Psoas muscle (tissue), 7 donors: ENCODE measurements at regions not wholly inside any gene's neighbourhood (a gene's known extent, or its start where the extent isn't known, plus 50 kb on each side); places are given as distances from the start of the nearest gene placed in this dataset.

Source experiments
- ATAC-seq, 4 donors: fragments of 200-7000 bp; cut with Tn5 transposase; one replicate each; pipeline ENCODE4 v1.9.1; 2020; ENCODE audit warnings: moderate library complexity in 3 of 4, mild to moderate bottlenecking in 2 of 4
- DNase-seq, 2 donors: peaks; one replicate each; pipeline ENCODE4 v3.0.0-alpha.2; 2020
- H3K27ac ChIP-seq: fragments of 200-600 bp; one replicate; pipeline ENCODE4 v1.8.0; 2022
- H3K27me3 ChIP-seq, 3 donors: fragments of 200-600 bp in 1 of 3; one replicate each; pipeline versions ENCODE4 v1.6.1 to v1.8.0; 2013 to 2022; ENCODE audit warnings: low read length in 2 of 3, mild to moderate bottlenecking in 2 of 3, moderate library complexity in 1 of 3; ENCODE audit not compliant: insufficient read depth in 3 of 3
- H3K36me3 ChIP-seq, 2 donors: fragments of 200-600 bp in 1 of 2; one replicate each; pipeline versions ENCODE4 v1.6.1 to v1.8.0; 2013 to 2022; ENCODE audit warnings: low read depth in 1 of 2, mild to moderate bottlenecking in 1 of 2, moderate library complexity in 1 of 2; ENCODE audit not compliant: insufficient read depth in 1 of 2
- H3K4me1 ChIP-seq: fragments of 200-600 bp; one replicate; pipeline ENCODE4 v1.8.0; 2022
- H3K4me3 ChIP-seq: fragments of 200-600 bp; one replicate; pipeline ENCODE4 v1.8.0; 2022; ENCODE audit warnings: mild to moderate bottlenecking
- H3K9me3 ChIP-seq: fragments of 200-600 bp; one replicate; pipeline ENCODE4 v1.8.0; 2022
- CTCF ChIP-seq: fragments of 200-600 bp; IDR thresholded peaks from one replicate; pipeline ENCODE4 v1.8.0; 2022; ENCODE audit warnings: antibody characterized with exemption
- WGBS, 3 donors: extraction: QIAGEN DNeasy Blood & Tissue Kit; methylation state at CpG; one replicate each; pipeline versions ENCODE4 v1.1.6 to v1.1.7; 2013; 5-methylcytosine and 5-hydroxymethylcytosine counted together
- intact Hi-C, 2 donors: fragments of 100-400 bp; cut with DNase I; formaldehyde crosslinking; loops; one replicate each; pipeline versions ENCODE4 v1.11.0 to v1.14.2; 2022
- donor health status: healthy with polysubstance abuse.
- donor health status: DM: no; HTN: no; CAD: no; lungs with moderate emphysema.
- donor health status: Bipolar disorder and iron deficiency.
- donor health status: healthy.
- donor health status: DM: yes; HTN: yes; CAD: no.
- donor health status: DM: no; HTN: no; CAD: no.
- donor health status: DM: yes; HTN: yes; CAD: no.

DNA sequence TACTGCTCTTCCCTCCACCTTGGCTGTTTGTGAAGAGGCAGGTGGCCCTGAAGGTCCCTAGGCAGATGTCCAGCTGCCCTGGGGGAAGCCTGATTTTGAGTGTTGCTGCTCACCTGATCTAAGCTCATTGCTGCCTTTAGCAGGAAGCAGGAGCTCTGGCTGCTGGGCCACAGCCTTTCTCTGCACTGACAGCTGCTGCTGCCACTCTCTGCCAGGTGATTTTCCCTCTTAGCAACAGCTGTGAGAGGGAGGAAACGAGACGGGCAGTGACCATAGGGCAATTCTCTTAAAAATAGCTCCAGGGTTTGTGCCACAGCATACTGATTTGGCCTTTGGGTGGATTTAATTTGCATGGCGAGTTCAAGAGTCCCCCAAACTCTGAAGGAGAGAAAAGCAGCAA lies 415.8 kb upstream of the SEMA6D start:
- peak; percentile 53 to 87 for DNase-seq
- TF ChIP-seq CTCF: no peak
- 13 to 30% (median 17%) methylated on average over 3 of the region's 3 CpGs for WGBS, 3 donors

DNA sequence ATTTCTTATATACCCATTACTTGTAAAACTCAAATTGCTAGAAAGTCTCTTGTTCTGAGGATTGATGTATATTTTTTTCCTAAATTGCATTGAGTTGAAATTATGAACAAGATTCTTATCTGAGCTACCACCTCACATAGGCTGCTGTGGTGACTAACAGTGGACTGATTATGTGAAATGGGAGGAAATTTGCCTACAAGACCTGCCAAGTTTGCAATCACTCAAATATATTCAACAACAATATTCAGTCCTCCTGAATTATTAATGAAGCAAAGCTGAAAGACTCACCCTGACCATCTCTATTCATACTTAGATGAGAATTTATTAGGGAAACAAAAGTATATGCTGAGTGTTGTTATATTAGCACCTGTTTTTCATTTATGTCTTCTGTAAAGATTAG lies 412.6 kb upstream of the SEMA6D start:
- Histone ChIP-seq H3K4me3 (no peak overlapping the region), H3K27me3 (no peaks in the 10 kb centered on the region), H3K27ac (no peak overlapping the region), H3K36me3 (no peaks in the 10 kb centered on the region), H3K4me1 (peaks cover 8% of the 10 kb centered on the region), H3K9me3 (no peaks in the 10 kb centered on the region)
- TF ChIP-seq CTCF: no peak
- DNase-seq (no peak), ATAC-seq (no peak)
- intact Hi-C loops: no loop called here

More for the DNA sequence above, 415.8 kb upstream of the SEMA6D start:
- Histone ChIP-seq H3K27me3 (no peaks in the 10 kb centered on the region), H3K4me1 (peaks cover 8% of the 10 kb centered on the region), H3K4me3 (no peak overlapping the region), H3K9me3 (no peaks in the 10 kb centered on the region), H3K36me3 (no peaks in the 10 kb centered on the region), H3K27ac (peak overlapping the region; percentile 80)
- ATAC-seq: peak; percentile 97 to 100 (median 100)
- intact Hi-C loops: loop anchor here in 1 of 2 donors (2.0 kb wide), 1 partner anchor 29 kb away; no protein-coding TSS in a partner anchor

DNA sequence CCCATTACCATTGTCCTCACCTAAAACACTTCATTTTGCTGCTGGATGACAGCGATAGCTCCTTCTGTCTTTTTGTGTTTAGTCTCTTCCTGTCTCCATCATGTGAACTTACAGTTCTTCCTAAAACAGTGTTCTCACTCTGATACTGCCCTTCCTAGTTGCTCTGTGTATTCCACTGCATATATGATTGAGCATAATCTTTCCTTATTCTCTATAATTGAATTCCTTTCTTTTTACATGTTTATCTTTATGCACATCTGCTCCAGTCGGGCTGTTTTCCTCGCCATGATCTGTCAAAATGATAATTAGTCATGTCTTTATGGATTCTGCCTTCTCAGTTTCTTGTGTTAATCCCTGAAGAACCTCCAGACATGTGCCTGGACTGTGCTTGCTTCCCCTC lies 405.1 kb upstream of the SEMA6D start:
- Histone ChIP-seq H3K4me3 (no peak overlapping the region), H3K27ac (no peak overlapping the region), H3K27me3 (no peaks in the 10 kb centered on the region), H3K36me3 (no peaks in the 10 kb centered on the region), H3K4me1 (no peaks in the 10 kb centered on the region), H3K9me3 (no peaks in the 10 kb centered on the region)
- WGBS, 3 donors: 69 to 72% (median 72%) methylated on average over 3 of the region's 3 CpGs
- intact Hi-C loops: no loop called here
- no peak for TF ChIP-seq CTCF
- DNase-seq: no peak
- no peak for ATAC-seq

DNA sequence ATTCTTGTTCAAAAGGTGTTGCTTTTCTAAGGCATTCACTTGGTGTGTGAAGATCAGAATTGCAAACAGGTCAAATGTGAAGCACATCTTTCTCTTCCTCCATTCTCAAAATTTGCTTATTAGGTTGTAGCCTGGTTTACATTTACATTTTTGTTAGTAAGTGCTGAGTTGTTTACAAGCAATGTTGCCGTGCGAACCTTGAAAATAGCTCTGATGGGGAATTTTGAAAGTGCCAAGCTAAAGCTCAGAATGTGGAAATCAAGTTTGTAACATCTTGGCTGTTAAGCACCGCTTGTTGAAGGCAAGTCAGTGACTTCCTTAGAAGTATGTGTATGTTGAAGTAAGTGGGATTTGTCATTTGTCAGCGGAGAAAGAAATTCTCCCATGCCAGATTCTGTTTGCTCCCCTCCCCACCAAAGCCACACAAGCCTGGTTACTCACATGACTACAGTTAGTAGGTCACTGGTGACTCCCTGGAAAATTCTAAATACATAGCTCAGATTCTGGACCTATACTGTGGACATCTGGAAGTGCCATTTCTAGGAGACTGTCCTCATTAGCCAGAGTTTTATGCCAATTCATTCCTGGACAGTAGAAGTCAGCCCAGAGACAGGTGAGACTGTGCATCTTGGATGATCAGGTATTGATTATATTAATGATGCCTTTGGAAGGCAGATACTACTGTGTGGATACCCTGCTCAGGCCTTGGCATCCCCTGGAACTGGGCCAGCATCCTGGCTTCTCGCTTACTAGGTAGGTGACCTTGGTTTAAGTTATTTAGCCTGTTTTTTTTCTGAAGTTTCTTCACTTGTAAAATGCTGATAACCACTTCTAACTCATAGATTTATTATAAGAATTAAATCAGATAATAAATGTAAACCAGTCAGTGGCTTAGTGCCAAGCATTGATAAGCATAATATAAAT lies 390.6 kb upstream of the SEMA6D start:
- Histone ChIP-seq H3K4me1 (peaks cover 4% of the 10 kb centered on the region), H3K27ac (no peak overlapping the region), H3K4me3 (no peak overlapping the region), H3K36me3 (no peaks in the 10 kb centered on the region), H3K27me3 (no peaks in the 10 kb centered on the region), H3K9me3 (no peaks in the 10 kb centered on the region)
- no peak for ATAC-seq
- WGBS, 3 donors: 59 to 73% (median 65%) methylated on average over 5 of the region's 5 CpGs
- intact Hi-C loops: no loop called here
- DNase-seq: no peak
- TF ChIP-seq CTCF: no peak
